ENCODE measurements at regions not wholly inside any gene's neighbourhood (a gene's known extent, or its start where the extent isn't known, plus 50 kb on each side); places are given as distances from the start of the nearest gene placed in this dataset.

GRCh38 chr2:57862727-57863126 lies 183.9 kb upstream of the VRK2 start:
- H2AFZ ChIP-seq (ENCODE audit: low read length), result no peak overlapping the region
- no peak overlapping the region for H3K4me3 ChIP-seq (ENCODE audit: low read length)
- TF ChIP-seq EZH2phosphoT487 (IDR thresholded peaks at IDR 0.05; ENCODE audit: low read length), result no peak
- no peak for TF ChIP-seq EZH2 (optimal IDR thresholded peaks at IDR 0.05; ENCODE audit: low read depth, low read length)
- no peak for TF ChIP-seq CTCF (IDR thresholded peaks at IDR 0.05; ENCODE audit: low read length)
- no peaks in the 10 kb centered on the region for H3K4me1 ChIP-seq (ENCODE audit: low read length)
- H3K79me2 ChIP-seq (ENCODE audit: low read length), result no peaks in the 10 kb centered on the region
- H4K20me1 ChIP-seq (ENCODE audit: insufficient read depth, low read length), result no peaks in the 10 kb centered on the region
- DNase-seq, result no peak
- H3K36me3 ChIP-seq (replicated peaks; ENCODE audit: insufficient read depth, low read length), result no peaks in the 10 kb centered on the region
- no peak overlapping the region for H3K27ac ChIP-seq (ENCODE audit: low read length)
- H3F3A ChIP-seq (ENCODE audit: insufficient read depth, low read length), result no peaks in the 10 kb centered on the region
- no peak overlapping the region for H3K4me2 ChIP-seq (ENCODE audit: low read depth, low read length)
- H3K9me2 ChIP-seq (replicated peaks; ENCODE audit: insufficient read depth, low read length), result no peaks in the 10 kb centered on the region
- H3K27me3 ChIP-seq (replicated peaks; ENCODE audit: insufficient read depth, low read length), result no peaks in the 10 kb centered on the region
- H3K9ac ChIP-seq (ENCODE audit: low read length), result no peak overlapping the region
- H3K9me3 ChIP-seq (replicated peaks; ENCODE audit: insufficient read depth, low read length), result no peaks in the 10 kb centered on the region

- Histone ChIP-seq H3K79me2 (ENCODE audit: low read length) (no peaks in the 10 kb centered on the region), H3K4me1 (ENCODE audit: low read length) (no peaks in the 10 kb centered on the region), H3F3A (ENCODE audit: insufficient read depth, low read length) (no peaks in the 10 kb centered on the region), H3K9me3 (replicated peaks; ENCODE audit: insufficient read depth, low read length) (no peaks in the 10 kb centered on the region), H3K4me3 (ENCODE audit: low read length) (no peak overlapping the region), H4K20me1 (ENCODE audit: insufficient read depth, low read length) (no peaks in the 10 kb centered on the region), H3K4me2 (ENCODE audit: low read depth, low read length) (no peak overlapping the region), H2AFZ (ENCODE audit: low read length) (no peak overlapping the region), H3K9ac (ENCODE audit: low read length) (no peak overlapping the region), H3K9me2 (replicated peaks; ENCODE audit: insufficient read depth, low read length) (no peaks in the 10 kb centered on the region), H3K27me3 (replicated peaks; ENCODE audit: insufficient read depth, low read length) (no peaks in the 10 kb centered on the region), H3K27ac (ENCODE audit: low read length) (no peak overlapping the region), H3K36me3 (replicated peaks; ENCODE audit: insufficient read depth, low read length) (no peaks in the 10 kb centered on the region)
- TF ChIP-seq EZH2 (optimal IDR thresholded peaks at IDR 0.05; ENCODE audit: low read depth, low read length), result no peak
- no peak for TF ChIP-seq EZH2phosphoT487 (IDR thresholded peaks at IDR 0.05; ENCODE audit: low read length)
- TF ChIP-seq CTCF (IDR thresholded peaks at IDR 0.05; ENCODE audit: low read length), result no peak
- no peak for DNase-seq
Measured at GRCh38 chr2:57864926-57865325, 181.7 kb upstream of the VRK2 start.

GRCh38 chr2:57867730-57868129 lies 178.9 kb upstream of the VRK2 start:
- no peak overlapping the region for H3K4me3 ChIP-seq (ENCODE audit: low read length)
- no peaks in the 10 kb centered on the region for H3K36me3 ChIP-seq (replicated peaks; ENCODE audit: insufficient read depth, low read length)
- no peaks in the 10 kb centered on the region for H4K20me1 ChIP-seq (ENCODE audit: insufficient read depth, low read length)
- H2AFZ ChIP-seq (ENCODE audit: low read length), result no peak overlapping the region
- H3K27ac ChIP-seq (ENCODE audit: low read length), result no peak overlapping the region
- no peaks in the 10 kb centered on the region for H3K9me2 ChIP-seq (replicated peaks; ENCODE audit: insufficient read depth, low read length)
- no peaks in the 10 kb centered on the region for H3K9me3 ChIP-seq (replicated peaks; ENCODE audit: insufficient read depth, low read length)
- TF ChIP-seq EZH2phosphoT487 (IDR thresholded peaks at IDR 0.05; ENCODE audit: low read length), result no peak
- TF ChIP-seq EZH2 (optimal IDR thresholded peaks at IDR 0.05; ENCODE audit: low read depth, low read length), result no peak
- no peak for TF ChIP-seq CTCF (IDR thresholded peaks at IDR 0.05; ENCODE audit: low read length)
- H3K4me2 ChIP-seq (ENCODE audit: low read depth, low read length), result no peak overlapping the region
- H3K27me3 ChIP-seq (replicated peaks; ENCODE audit: insufficient read depth, low read length), result no peaks in the 10 kb centered on the region
- no peaks in the 10 kb centered on the region for H3K79me2 ChIP-seq (ENCODE audit: low read length)
- no peak for DNase-seq
- H3F3A ChIP-seq (ENCODE audit: insufficient read depth, low read length), result no peaks in the 10 kb centered on the region
- no peak overlapping the region for H3K9ac ChIP-seq (ENCODE audit: low read length)
- H3K4me1 ChIP-seq (ENCODE audit: low read length), result no peaks in the 10 kb centered on the region
